BE2C (cell line): ENCODE measurements at regions not wholly inside any gene's neighbourhood (a gene's known extent, or its start where the extent isn't known, plus 50 kb on each side); places are given as distances from the start of the nearest gene placed in this dataset.
"Not testable (repeated sequence)": the region's sequence is repeated elsewhere in the genome, so short reads cannot be mapped to it uniquely, and the experiment has no call there.

Experiments
- DNase-seq: peaks from one replicate; pipeline ENCODE4 v3.0.0-alpha.2; 2020
- H3K27me3 ChIP-seq: fragments of 250-450 bp; sonication (Bioruptor Pico); 2 replicates; pipeline ENCODE4 v1.5.1; 2020; ENCODE audit warnings: mild to moderate bottlenecking
- H3K36me3 ChIP-seq: fragments of 250-450 bp; sonication (Bioruptor Pico); 2 replicates; pipeline ENCODE4 v1.5.1; 2020; ENCODE audit warnings: mild to moderate bottlenecking
- H3K4me1 ChIP-seq: fragments of 250-450 bp; sonication (Bioruptor Pico); 2 replicates; pipeline ENCODE4 v1.5.1; 2020
- H3K4me3 ChIP-seq: 2 replicates; pipeline ENCODE4 v1.5.1; 2011; ENCODE audit warnings: low read depth, low read length
- H3K9me3 ChIP-seq: fragments of 250-450 bp; sonication (Bioruptor Pico); 2 replicates; pipeline ENCODE4 v1.5.1; 2020
- TF ChIP-seq, protein P1 (sequence below): IDR thresholded peaks from 2 replicates; pipeline ENCODE4 v1.5.1; 2012; ENCODE audit warnings: mild to moderate bottlenecking, low read depth, low read length

DNA sequence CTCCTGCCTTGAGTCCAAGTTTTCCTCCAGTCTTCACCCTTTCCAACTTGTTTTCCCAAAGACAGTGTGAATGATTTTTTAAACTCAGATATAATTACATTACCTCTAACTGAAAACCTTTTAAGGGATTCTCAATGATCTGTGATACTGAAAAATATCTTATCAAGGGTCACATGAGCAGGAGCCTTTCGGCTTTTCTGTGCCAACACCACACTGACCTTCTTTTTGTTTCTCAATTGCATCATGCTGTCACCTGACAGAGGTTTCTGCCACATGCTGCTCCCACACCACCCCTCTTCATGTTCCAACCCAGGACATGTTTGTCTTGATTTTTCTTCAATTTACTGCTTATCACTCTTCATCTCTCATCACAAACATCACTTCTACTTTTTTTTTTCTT, 820.0 kb downstream of the PRELID2 start:
- Histone ChIP-seq H3K36me3 (no peaks in the 10 kb centered on the region), H3K9me3 (no peaks in the 10 kb centered on the region), H3K27me3 (no peaks in the 10 kb centered on the region), H3K4me3 (no peak overlapping the region), H3K4me1 (no peaks in the 10 kb centered on the region)
- DNase-seq = no peak
- TF ChIP-seq, protein P1, sequence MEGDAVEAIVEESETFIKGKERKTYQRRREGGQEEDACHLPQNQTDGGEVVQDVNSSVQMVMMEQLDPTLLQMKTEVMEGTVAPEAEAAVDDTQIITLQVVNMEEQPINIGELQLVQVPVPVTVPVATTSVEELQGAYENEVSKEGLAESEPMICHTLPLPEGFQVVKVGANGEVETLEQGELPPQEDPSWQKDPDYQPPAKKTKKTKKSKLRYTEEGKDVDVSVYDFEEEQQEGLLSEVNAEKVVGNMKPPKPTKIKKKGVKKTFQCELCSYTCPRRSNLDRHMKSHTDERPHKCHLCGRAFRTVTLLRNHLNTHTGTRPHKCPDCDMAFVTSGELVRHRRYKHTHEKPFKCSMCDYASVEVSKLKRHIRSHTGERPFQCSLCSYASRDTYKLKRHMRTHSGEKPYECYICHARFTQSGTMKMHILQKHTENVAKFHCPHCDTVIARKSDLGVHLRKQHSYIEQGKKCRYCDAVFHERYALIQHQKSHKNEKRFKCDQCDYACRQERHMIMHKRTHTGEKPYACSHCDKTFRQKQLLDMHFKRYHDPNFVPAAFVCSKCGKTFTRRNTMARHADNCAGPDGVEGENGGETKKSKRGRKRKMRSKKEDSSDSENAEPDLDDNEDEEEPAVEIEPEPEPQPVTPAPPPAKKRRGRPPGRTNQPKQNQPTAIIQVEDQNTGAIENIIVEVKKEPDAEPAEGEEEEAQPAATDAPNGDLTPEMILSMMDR = no peak

DNA sequence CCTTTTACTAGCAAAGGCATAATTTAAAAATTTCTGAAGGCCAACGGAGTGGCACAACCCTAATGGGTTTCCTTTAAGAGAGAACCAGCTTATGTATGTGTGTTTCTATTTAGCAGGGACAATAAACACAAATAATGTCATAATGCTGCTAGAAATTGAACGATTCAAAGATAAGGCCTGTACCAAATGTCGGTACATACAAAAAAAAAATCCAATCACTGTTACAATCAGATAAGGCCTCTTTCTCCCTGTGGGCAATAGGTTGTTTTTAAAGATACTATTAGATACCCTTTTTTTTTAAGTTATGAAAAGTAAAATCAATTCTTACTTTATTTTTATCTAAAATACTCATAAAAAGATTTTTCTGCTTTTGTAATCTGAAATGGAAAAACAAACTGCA, 821.0 kb downstream of the PRELID2 start:
- no peaks in the 10 kb centered on the region for H3K27me3 ChIP-seq
- H3K9me3 ChIP-seq = no peaks in the 10 kb centered on the region
- no peak for DNase-seq
- H3K4me1 ChIP-seq = no peaks in the 10 kb centered on the region
- TF ChIP-seq, protein P1 = no peak
- H3K36me3 ChIP-seq = no peaks in the 10 kb centered on the region
- no peak overlapping the region for H3K4me3 ChIP-seq

DNA sequence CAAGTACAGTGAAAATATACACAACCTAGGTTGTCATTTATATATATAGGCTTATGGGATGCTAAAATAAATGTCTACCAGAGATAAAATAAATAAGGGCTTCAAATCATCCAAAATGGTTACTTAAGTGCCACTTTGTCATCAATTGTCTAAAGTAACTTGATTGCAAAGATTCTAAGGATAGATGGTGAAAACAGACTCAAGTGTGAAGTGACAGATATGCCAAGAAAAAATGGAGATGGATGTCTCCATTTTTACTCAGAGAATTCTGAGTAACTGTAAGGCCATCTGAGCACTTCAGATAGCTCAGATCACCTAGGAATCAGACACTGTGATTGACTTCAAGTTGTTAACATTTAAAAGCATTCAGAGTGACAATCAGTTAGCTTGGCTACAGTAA, 824.3 kb downstream of the PRELID2 start:
- H3K4me3 ChIP-seq = no peak overlapping the region

DNA sequence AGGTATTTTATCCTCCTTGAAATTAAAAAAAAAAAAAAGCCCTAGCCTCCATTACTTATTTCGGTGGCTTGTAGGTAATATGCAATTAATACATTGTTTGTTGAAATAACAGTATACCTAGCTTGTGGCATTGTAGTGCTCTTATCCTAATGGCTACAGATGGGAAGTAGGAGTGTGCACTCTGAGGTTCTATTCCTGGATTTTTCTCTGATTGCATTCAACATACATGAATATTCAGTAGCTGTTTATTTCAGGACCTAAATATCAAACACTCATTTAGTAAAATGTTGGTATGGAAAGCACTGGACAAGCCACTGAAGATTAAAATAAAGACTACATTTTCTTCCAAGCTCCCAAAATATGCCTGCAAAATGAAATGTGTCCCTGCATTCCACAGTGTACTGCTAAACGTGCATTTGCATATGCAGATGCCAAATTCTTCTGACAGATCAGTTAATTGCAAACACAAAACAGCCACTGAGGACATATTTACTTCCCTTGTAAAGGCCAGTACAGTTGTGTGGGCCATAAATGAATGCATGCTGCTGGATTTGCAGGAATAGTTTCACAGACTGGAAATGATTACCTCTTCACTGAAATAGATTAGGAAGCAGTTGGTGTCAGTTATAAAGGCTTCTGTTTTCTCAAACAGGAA, 826.1 kb downstream of the PRELID2 start:
- no peaks in the 10 kb centered on the region for H3K9me3 ChIP-seq
- H3K27me3 ChIP-seq = no peaks in the 10 kb centered on the region
- no peak for DNase-seq
- H3K4me3 ChIP-seq = no peak overlapping the region
- H3K36me3 ChIP-seq = no peaks in the 10 kb centered on the region
- H3K4me1 ChIP-seq = no peaks in the 10 kb centered on the region
- TF ChIP-seq, protein P1 = no peak

More for the DNA sequence above, 824.3 kb downstream of the PRELID2 start:
- Histone ChIP-seq H3K27me3 (no peaks in the 10 kb centered on the region), H3K4me1 (no peaks in the 10 kb centered on the region), H3K36me3 (no peaks in the 10 kb centered on the region), H3K9me3 (no peaks in the 10 kb centered on the region)
- no peak for DNase-seq
- TF ChIP-seq, protein P1 = no peak

DNA sequence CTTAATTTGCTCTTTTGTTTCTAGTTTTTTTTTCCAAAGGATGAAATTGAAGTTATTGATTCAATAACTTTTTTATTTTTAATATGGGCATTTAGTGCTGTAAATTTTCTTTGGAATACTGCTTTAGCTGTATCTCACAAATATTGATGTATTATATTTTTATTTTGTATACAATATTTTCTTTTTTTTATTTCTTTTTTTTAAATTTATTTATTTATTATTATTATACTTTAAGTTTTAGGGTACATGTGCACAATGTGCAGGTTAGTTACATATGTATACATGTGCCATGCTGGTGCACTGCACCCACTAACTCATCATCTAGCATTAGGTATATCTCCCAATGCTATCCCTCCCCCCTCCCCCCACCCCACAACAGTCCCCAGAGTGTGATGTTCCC, 823.7 kb downstream of the KCTD16 start:
- not testable (repeated sequence) for H3K36me3 ChIP-seq, H3K4me1 ChIP-seq, H3K27me3 ChIP-seq, DNase-seq, H3K4me3 ChIP-seq, H3K9me3 ChIP-seq

DNA sequence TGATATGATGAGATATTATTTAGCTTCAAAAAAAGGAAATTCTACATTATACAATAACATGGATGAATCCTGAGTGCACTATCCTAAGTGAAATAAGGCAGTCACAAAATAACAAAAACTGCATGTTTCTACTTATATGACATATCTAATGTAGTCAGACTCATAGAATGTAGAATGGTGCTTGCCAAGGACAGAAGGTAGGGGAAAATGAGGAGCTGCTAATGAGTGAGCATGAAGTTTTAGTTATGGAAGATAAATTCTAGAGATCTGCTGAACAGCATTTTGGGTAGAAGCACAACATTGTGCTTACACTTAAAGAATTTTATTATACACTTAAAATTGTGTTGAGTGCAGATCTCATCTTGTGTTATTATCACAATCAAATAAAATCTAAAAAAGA, 812.4 kb downstream of the KCTD16 start:
- TF ChIP-seq, protein P1 = no peak
- Histone ChIP-seq H3K27me3 (no peaks in the 10 kb centered on the region), H3K9me3 (no peaks in the 10 kb centered on the region), H3K4me3 (no peak overlapping the region), H3K36me3 (no peaks in the 10 kb centered on the region), H3K4me1 (no peaks in the 10 kb centered on the region)
- no peak for DNase-seq
